ENCODE measurements at regions not wholly inside any gene's neighbourhood (a gene's known extent, or its start where the extent isn't known, plus 50 kb on each side); places are given as distances from the start of the nearest gene placed in this dataset.

DNA sequence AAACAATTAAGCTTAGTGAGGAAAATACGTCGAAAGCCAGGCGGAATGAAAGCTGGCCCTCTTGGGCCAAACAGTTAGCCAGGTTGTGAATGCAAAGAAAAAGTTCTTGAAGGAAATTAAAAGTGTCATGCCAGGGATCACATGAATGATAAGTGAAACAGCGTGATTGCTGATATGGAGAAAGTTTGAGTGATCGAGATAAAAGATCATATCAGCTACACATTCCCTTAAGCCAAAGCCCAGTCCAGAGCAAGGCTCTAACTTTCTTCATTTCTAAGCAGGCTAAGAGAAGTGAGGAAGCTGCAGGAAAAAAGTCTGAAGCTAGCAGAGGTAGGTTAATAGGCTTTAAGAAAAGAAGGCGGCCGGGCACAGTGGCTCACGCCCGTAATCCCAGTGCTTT, 254.0 kb downstream of the EFNB2 start:
- DNase-seq = no peak
- no peaks in the 10 kb centered on the region for H3K4me1 ChIP-seq
- no peak overlapping the region for H3K4me3 ChIP-seq
- WGBS, 2 donors = 88 to 92% methylated on average over 8 to 9 of the region's 9 CpGs
- H3K36me3 ChIP-seq (ENCODE audit: low read depth, missing control alignments) = no peaks in the 10 kb centered on the region
- no peaks in the 10 kb centered on the region for H3K9me3 ChIP-seq
- H3K27ac ChIP-seq = no peak overlapping the region
- TF ChIP-seq, protein P1, sequence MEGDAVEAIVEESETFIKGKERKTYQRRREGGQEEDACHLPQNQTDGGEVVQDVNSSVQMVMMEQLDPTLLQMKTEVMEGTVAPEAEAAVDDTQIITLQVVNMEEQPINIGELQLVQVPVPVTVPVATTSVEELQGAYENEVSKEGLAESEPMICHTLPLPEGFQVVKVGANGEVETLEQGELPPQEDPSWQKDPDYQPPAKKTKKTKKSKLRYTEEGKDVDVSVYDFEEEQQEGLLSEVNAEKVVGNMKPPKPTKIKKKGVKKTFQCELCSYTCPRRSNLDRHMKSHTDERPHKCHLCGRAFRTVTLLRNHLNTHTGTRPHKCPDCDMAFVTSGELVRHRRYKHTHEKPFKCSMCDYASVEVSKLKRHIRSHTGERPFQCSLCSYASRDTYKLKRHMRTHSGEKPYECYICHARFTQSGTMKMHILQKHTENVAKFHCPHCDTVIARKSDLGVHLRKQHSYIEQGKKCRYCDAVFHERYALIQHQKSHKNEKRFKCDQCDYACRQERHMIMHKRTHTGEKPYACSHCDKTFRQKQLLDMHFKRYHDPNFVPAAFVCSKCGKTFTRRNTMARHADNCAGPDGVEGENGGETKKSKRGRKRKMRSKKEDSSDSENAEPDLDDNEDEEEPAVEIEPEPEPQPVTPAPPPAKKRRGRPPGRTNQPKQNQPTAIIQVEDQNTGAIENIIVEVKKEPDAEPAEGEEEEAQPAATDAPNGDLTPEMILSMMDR (IDR thresholded peaks at IDR 0.05) = no peak
- TF ChIP-seq POLR2A (IDR thresholded peaks at IDR 0.05) = no peak
- intact Hi-C loops (cut with DNase I; ENCODE audit: low total_unique reads) = no loop called here
- H3K27me3 ChIP-seq = no peaks in the 10 kb centered on the region

DNA sequence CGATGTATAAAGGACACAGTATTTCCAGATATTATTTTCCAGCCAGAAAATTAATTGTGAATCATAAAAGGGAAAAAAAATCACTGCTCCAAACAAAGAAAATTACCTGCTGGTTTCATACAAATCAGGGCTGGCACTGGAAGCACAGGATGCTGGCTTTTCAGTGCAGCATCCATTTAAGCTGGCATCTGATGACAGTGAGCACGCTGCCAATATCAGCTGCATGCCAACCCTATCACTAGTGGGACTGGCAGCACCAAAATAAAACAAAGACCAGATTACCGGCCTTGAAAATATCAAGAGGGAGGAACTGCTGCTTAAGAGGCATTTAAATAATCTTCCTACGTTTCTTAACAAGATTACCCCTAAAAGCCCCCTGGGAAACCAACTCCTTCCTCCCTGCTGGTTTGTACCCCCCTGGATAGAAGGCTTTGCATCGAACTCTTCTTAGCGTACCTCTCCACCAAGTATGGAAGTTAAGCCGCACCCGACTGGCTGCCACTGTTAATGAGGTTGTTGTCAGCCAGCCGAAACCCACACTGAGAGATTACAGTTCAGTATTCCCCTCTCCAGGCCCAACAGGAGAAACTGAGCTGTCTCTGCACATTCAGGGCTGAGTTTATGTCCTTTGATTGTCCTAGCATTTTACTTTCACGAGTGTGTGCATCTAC, 257.8 kb downstream of the EFNB2 start:
- no peak for DNase-seq
- no peaks in the 10 kb centered on the region for H3K27me3 ChIP-seq
- no peaks in the 10 kb centered on the region for H3K4me1 ChIP-seq
- no peak overlapping the region for H3K27ac ChIP-seq
- intact Hi-C loops (cut with DNase I; ENCODE audit: low total_unique reads) = no loop called here
- no peaks in the 10 kb centered on the region for H3K9me3 ChIP-seq
- H3K4me3 ChIP-seq = no peak overlapping the region
- H3K36me3 ChIP-seq (ENCODE audit: low read depth, missing control alignments) = no peaks in the 10 kb centered on the region
- TF ChIP-seq POLR2A (IDR thresholded peaks at IDR 0.05) = no peak
- TF ChIP-seq, protein P1 (IDR thresholded peaks at IDR 0.05) = no peak
- WGBS, 2 donors = 44 to 48% methylated on average over 10 of the region's 10 CpGs

DNA sequence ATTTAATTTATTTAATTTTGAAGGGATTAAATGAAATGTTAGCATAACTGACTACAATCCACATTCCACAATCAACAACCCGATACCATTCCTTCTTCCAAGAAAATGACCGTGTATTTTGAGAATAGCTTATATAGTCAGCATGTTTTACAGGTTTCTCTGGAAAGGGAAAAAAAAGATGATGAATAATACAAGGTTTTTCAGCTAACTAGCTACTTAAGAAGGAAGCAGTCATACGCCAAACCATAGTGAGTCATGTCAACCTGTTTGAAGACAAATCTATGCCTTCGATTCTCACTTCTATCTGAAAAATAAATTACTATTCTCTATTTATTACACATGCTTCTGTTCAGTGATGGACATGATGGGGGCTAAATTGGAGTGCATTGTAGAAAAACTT, 258.6 kb downstream of the EFNB2 start:
- TF ChIP-seq, protein P1 (IDR thresholded peaks at IDR 0.05) = no peak
- no peak for TF ChIP-seq POLR2A (IDR thresholded peaks at IDR 0.05)
- intact Hi-C loops (cut with DNase I; ENCODE audit: low total_unique reads) = no loop called here
- 93 to 97% methylated on average over 4 of the region's 4 CpGs for WGBS, 2 donors
- Histone ChIP-seq H3K27ac (no peak overlapping the region), H3K9me3 (no peaks in the 10 kb centered on the region), H3K27me3 (no peaks in the 10 kb centered on the region), H3K4me1 (no peaks in the 10 kb centered on the region), H3K36me3 (ENCODE audit: low read depth, missing control alignments) (no peaks in the 10 kb centered on the region), H3K4me3 (no peak overlapping the region)
- DNase-seq = no peak

DNA sequence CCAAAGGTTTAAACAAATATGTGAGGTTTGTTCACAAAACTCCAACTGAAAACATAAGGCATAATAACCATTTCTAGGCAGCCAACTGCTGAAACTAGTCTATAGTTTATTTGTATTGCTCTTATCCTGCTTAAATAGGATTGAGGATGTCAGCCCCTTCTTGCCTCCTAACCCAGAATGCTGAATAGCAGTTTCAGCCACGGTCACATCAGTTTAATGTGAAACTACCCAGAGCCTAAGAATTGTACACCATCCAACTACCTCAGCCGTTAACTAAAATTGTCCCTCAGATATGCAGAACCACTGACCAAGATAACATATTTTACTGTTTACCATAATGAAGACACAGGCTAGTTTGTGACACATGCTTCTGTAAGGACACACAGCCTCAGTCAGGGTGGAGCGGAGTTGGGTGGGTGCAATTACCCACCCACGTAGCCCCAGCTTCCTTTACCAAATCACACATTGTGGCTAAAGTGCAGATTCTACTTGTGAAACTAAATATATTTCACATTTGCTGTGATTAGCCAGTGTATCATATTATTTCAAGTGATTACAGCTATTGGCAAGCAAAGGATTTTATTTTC, 259.9 kb downstream of the EFNB2 start:
- TF ChIP-seq, protein P1 (IDR thresholded peaks at IDR 0.05) = no peak
- DNase-seq = no peak

More for the DNA sequence above, 259.9 kb downstream of the EFNB2 start:
- Histone ChIP-seq H3K27me3 (no peaks in the 10 kb centered on the region), H3K4me1 (no peaks in the 10 kb centered on the region), H3K4me3 (no peak overlapping the region), H3K27ac (no peak overlapping the region), H3K36me3 (ENCODE audit: low read depth, missing control alignments) (no peaks in the 10 kb centered on the region), H3K9me3 (no peaks in the 10 kb centered on the region)
- intact Hi-C loops (cut with DNase I; ENCODE audit: low total_unique reads) = no loop called here
- 64 to 75% methylated on average over 4 of the region's 4 CpGs for WGBS, 2 donors
